Adrenal gland (tissue), 5 donors: ENCODE measurements at regions not wholly inside any gene's neighbourhood (a gene's known extent, or its start where the extent isn't known, plus 50 kb on each side); places are given as distances from the start of the nearest gene placed in this dataset.

Experiments used
- POLR2A ChIP-seq, 2 donors: fragments of 450-650 bp; IDR thresholded peaks; one replicate each; pipeline ENCODE4 v1.6.1; 2017; ENCODE audit warnings: antibody characterized with exemption in 2 of 2, mild to moderate bottlenecking in 2 of 2, moderate library complexity in 1 of 2
- TF ChIP-seq, protein P1 (sequence below), 6 experiments: fragments of 450-650 bp in 4 of 6; fragments of 200-600 bp in 2 of 6; sonication (generic) in 1 of 6; IDR thresholded peaks; 1 replicate in 5 of 6; 2 replicates in 1 of 6; pipeline versions ENCODE4 v1.5.1 to v1.8.0; 2016 to 2021; ENCODE audit warnings: antibody characterized with exemption in 6 of 6, mild to moderate bottlenecking in 2 of 6, moderate library complexity in 1 of 6
- donor health status: DM: no; HTN: no; CAD: no.

DNA sequence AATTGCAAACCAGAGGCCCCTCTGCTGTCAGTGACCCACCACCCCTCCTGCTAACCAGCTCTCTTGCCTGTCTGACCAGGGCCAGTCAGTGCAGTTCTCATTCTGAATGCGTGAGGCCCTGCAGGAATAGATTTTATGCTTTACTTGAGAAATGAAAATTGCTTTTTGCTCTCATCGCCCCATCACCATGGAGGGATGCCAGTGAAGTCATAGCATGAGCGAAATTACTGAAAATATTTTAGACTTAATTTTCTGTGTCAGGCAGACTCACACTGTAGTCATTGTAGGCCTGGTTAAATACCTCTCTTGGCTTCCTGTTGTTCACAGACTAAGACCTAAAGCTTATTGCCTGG is 490.5 kb upstream of the CDH5 start:
- TF ChIP-seq, protein P1, sequence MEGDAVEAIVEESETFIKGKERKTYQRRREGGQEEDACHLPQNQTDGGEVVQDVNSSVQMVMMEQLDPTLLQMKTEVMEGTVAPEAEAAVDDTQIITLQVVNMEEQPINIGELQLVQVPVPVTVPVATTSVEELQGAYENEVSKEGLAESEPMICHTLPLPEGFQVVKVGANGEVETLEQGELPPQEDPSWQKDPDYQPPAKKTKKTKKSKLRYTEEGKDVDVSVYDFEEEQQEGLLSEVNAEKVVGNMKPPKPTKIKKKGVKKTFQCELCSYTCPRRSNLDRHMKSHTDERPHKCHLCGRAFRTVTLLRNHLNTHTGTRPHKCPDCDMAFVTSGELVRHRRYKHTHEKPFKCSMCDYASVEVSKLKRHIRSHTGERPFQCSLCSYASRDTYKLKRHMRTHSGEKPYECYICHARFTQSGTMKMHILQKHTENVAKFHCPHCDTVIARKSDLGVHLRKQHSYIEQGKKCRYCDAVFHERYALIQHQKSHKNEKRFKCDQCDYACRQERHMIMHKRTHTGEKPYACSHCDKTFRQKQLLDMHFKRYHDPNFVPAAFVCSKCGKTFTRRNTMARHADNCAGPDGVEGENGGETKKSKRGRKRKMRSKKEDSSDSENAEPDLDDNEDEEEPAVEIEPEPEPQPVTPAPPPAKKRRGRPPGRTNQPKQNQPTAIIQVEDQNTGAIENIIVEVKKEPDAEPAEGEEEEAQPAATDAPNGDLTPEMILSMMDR (IDR thresholded peaks at IDR 0.05) = no peak
- TF ChIP-seq POLR2A (IDR thresholded peaks at IDR 0.05) = no peak
